ENCODE measurements at regions not wholly inside any gene's neighbourhood (a gene's known extent, or its start where the extent isn't known, plus 50 kb on each side); places are given as distances from the start of the nearest gene placed in this dataset.

- Mint-ChIP-seq H3K9me3 (no peaks in the 10 kb centered on the region), H3K4me1 (no peaks in the 10 kb centered on the region), H3K36me3 (no peaks in the 10 kb centered on the region), H3K27ac (no peak overlapping the region), H3K4me3 (no peak overlapping the region), H3K27me3 (ENCODE audit: low read depth in 3 of 3) (peaks cover 0 to 2% (median 0%) of the 10 kb centered on the region in 3 donors)
- Histone ChIP-seq H3K27me3 (ENCODE audit: control insufficient read depth in 2 of 2, insufficient read depth in 2 of 2, low read length in 2 of 2) (no peaks in the 10 kb centered on the region), H4K20me1 (ENCODE audit: insufficient read depth, low read length) (no peaks in the 10 kb centered on the region), H3K4me3 (replicated peaks in 1 of 3; ENCODE audit: low read depth in 2 of 3, low read length in 3 of 3) (no peak overlapping the region), H3K9me3 (replicated peaks in 1 of 2; ENCODE audit: control insufficient read depth in 1 of 2, insufficient read depth in 1 of 2, low read length in 2 of 2) (no peaks in the 10 kb centered on the region), H2AFZ (ENCODE audit: insufficient read depth, low read depth, low read length, poor library complexity, severe bottlenecking) (no peak overlapping the region), H3K27ac (ENCODE audit: low read depth in 1 of 2, low read length in 2 of 2) (no peak overlapping the region), H3K79me2 (ENCODE audit: insufficient read depth, low read length) (no peaks in the 10 kb centered on the region), H3K36me3 (replicated peaks in 1 of 2; ENCODE audit: control insufficient read depth in 1 of 2, insufficient read depth in 2 of 2, low read length in 2 of 2) (no peaks in the 10 kb centered on the region), H3K4me2 (replicated peaks; ENCODE audit: extremely low read depth, low read length, poor library complexity, severe bottlenecking) (no peak overlapping the region), H3K4me1 (ENCODE audit: control insufficient read depth in 1 of 2, insufficient read depth in 2 of 2, low read length in 2 of 2) (no peaks in the 10 kb centered on the region), H3K9ac (ENCODE audit: insufficient read depth, low read length, poor library complexity, severe bottlenecking) (no peak overlapping the region)
- DNase-seq: no peak
- intact Hi-C loops (cut with micrococcal nuclease): no loop called here
- TF ChIP-seq CTCF (IDR thresholded peaks at IDR 0.05): no peak
- WGBS (ENCODE audit: insufficient coverage): no CpG with 5 or more reads among the region's 2 CpGs
Observed at GRCh38 chr3:78274475-78275065, 1234.7 kb downstream of the ROBO2 start.

GRCh38 chr3:78275420-78275852 is 1235.5 kb downstream of the ROBO2 start:
- 100% methylated on average over 1 of the region's 3 CpGs for WGBS (ENCODE audit: insufficient coverage)
- H3K27me3 Mint-ChIP-seq (ENCODE audit: low read depth in 3 of 3): peaks cover 0 to 2% (median 0%) of the 10 kb centered on the region in 3 donors
- TF ChIP-seq CTCF (IDR thresholded peaks at IDR 0.05): no peak
- Histone ChIP-seq H3K4me1 (ENCODE audit: control insufficient read depth in 1 of 2, insufficient read depth in 2 of 2, low read length in 2 of 2) (no peaks in the 10 kb centered on the region), H3K4me3 (replicated peaks in 1 of 3; ENCODE audit: low read depth in 2 of 3, low read length in 3 of 3) (no peak overlapping the region), H3K9me3 (replicated peaks in 1 of 2; ENCODE audit: control insufficient read depth in 1 of 2, insufficient read depth in 1 of 2, low read length in 2 of 2) (no peaks in the 10 kb centered on the region), H3K27me3 (ENCODE audit: control insufficient read depth in 2 of 2, insufficient read depth in 2 of 2, low read length in 2 of 2) (no peaks in the 10 kb centered on the region), H4K20me1 (ENCODE audit: insufficient read depth, low read length) (no peaks in the 10 kb centered on the region), H3K4me2 (replicated peaks; ENCODE audit: extremely low read depth, low read length, poor library complexity, severe bottlenecking) (no peak overlapping the region), H2AFZ (ENCODE audit: insufficient read depth, low read depth, low read length, poor library complexity, severe bottlenecking) (no peak overlapping the region), H3K79me2 (ENCODE audit: insufficient read depth, low read length) (no peaks in the 10 kb centered on the region), H3K27ac (ENCODE audit: low read depth in 1 of 2, low read length in 2 of 2) (no peak overlapping the region), H3K9ac (ENCODE audit: insufficient read depth, low read length, poor library complexity, severe bottlenecking) (no peak overlapping the region), H3K36me3 (replicated peaks in 1 of 2; ENCODE audit: control insufficient read depth in 1 of 2, insufficient read depth in 2 of 2, low read length in 2 of 2) (no peaks in the 10 kb centered on the region)
- no peak overlapping the region for H3K27ac Mint-ChIP-seq
- H3K4me1 Mint-ChIP-seq: no peaks in the 10 kb centered on the region
- H3K36me3 Mint-ChIP-seq: no peaks in the 10 kb centered on the region
- H3K4me3 Mint-ChIP-seq: no peak overlapping the region
- H3K9me3 Mint-ChIP-seq: no peaks in the 10 kb centered on the region
- DNase-seq: no peak
- intact Hi-C loops (cut with micrococcal nuclease): no loop called here

Measured in CD14-positive monocyte (primary cell).